ENCODE measurements at regions not wholly inside any gene's neighbourhood (a gene's known extent, or its start where the extent isn't known, plus 50 kb on each side); places are given as distances from the start of the nearest gene placed in this dataset.

DNA sequence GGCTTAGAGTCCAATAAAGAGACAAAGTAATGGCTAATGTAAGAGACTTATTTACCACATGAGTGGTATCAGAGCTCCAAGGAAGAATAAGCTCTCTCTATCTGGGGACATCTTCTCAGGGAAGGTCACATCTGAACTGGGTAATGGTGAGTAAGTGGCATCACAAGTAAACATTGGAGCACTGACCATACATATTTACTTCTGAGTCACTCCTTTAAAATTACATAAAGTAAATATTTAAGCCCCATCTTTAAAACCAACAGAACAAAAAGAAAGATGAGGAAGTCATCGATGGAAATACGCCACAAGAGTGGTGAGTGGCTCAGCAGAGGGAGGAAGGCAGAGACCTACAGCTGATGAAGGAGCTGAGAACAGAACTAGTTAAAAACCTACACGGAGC, 159.9 kb downstream of the DUSP6 start:
- TF ChIP-seq CEBPB (IDR thresholded peaks at IDR 0.05) = no peak

GRCh38 chr12:89189448-89189847, 162.9 kb downstream of the DUSP6 start:
- no peak for TF ChIP-seq YY1 (IDR thresholded peaks at IDR 0.05; ENCODE audit: low read depth)
- no peak for TF ChIP-seq CREB1 (IDR thresholded peaks at IDR 0.05; ENCODE audit: low read depth)
- TF ChIP-seq CEBPB (IDR thresholded peaks at IDR 0.05) = no peak
- no peak for TF ChIP-seq RAD21 (IDR thresholded peaks at IDR 0.05; ENCODE audit: low read depth)
- no peak for TF ChIP-seq FOXM1 (IDR thresholded peaks at IDR 0.05; ENCODE audit: borderline replicate concordance, low read depth)

GRCh38 chr12:89187507-89187906, 164.8 kb downstream of the DUSP6 start:
- TF ChIP-seq EGR1 (IDR thresholded peaks at IDR 0.05) = no peak
- TF ChIP-seq, protein P1, sequence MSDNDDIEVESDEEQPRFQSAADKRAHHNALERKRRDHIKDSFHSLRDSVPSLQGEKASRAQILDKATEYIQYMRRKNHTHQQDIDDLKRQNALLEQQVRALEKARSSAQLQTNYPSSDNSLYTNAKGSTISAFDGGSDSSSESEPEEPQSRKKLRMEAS (IDR thresholded peaks at IDR 0.05) = no peak
- TF ChIP-seq RAD21 (IDR thresholded peaks at IDR 0.05; ENCODE audit: low read depth) = no peak
- no peak for TF ChIP-seq EP300 (IDR thresholded peaks at IDR 0.05; ENCODE audit: borderline replicate concordance)

DNA sequence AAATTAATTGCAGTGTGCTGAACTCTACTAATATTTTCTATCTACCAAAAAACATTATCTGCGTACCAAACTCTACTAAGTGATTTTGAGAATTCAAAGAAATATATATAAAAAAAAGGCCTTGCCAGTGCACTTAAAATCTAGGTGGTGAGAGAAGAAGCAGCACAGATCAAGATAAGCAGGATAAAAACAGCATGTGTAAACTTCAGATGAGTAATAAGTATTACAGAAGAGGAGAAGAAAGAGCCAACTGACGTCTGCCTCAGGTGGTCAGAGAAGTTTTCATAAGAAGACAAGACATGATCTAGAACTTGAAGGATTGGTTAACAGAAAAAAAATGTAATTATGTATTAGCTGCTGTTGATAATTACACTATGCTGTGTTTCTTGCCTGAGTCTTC, 166.4 kb downstream of the DUSP6 start:
- TF ChIP-seq CREB1 (IDR thresholded peaks at IDR 0.05; ENCODE audit: low read depth) (no peak), CEBPB (IDR thresholded peaks at IDR 0.05) (no peak), ZBTB7A (IDR thresholded peaks at IDR 0.05; ENCODE audit: low read depth) (no peak), RAD21 (IDR thresholded peaks at IDR 0.05; ENCODE audit: low read depth) (no peak), USF1 (IDR thresholded peaks at IDR 0.05) (no peak), NFIC (IDR thresholded peaks at IDR 0.05) (no peak), TCF12 (IDR thresholded peaks at IDR 0.05; ENCODE audit: low read depth) (no peak), YY1 (IDR thresholded peaks at IDR 0.05; ENCODE audit: low read depth) (no peak), TEAD4 (IDR thresholded peaks at IDR 0.05) (no peak), EGR1 (IDR thresholded peaks at IDR 0.05) (no peak), EP300 (IDR thresholded peaks at IDR 0.05; ENCODE audit: borderline replicate concordance) (no peak), TAF1 (IDR thresholded peaks at IDR 0.05; ENCODE audit: low read depth) (no peak), FOXM1 (IDR thresholded peaks at IDR 0.05; ENCODE audit: borderline replicate concordance, low read depth) (no peak)
- TF ChIP-seq, protein P1 (IDR thresholded peaks at IDR 0.05) = no peak
- TF ChIP-seq, protein P2, sequence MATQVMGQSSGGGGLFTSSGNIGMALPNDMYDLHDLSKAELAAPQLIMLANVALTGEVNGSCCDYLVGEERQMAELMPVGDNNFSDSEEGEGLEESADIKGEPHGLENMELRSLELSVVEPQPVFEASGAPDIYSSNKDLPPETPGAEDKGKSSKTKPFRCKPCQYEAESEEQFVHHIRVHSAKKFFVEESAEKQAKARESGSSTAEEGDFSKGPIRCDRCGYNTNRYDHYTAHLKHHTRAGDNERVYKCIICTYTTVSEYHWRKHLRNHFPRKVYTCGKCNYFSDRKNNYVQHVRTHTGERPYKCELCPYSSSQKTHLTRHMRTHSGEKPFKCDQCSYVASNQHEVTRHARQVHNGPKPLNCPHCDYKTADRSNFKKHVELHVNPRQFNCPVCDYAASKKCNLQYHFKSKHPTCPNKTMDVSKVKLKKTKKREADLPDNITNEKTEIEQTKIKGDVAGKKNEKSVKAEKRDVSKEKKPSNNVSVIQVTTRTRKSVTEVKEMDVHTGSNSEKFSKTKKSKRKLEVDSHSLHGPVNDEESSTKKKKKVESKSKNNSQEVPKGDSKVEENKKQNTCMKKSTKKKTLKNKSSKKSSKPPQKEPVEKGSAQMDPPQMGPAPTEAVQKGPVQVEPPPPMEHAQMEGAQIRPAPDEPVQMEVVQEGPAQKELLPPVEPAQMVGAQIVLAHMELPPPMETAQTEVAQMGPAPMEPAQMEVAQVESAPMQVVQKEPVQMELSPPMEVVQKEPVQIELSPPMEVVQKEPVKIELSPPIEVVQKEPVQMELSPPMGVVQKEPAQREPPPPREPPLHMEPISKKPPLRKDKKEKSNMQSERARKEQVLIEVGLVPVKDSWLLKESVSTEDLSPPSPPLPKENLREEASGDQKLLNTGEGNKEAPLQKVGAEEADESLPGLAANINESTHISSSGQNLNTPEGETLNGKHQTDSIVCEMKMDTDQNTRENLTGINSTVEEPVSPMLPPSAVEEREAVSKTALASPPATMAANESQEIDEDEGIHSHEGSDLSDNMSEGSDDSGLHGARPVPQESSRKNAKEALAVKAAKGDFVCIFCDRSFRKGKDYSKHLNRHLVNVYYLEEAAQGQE (IDR thresholded peaks at IDR 0.05; ENCODE audit: low read depth) = no peak

- TF ChIP-seq RAD21 (IDR thresholded peaks at IDR 0.05; ENCODE audit: low read depth) (no peak), NFIC (IDR thresholded peaks at IDR 0.05) (no peak), YY1 (IDR thresholded peaks at IDR 0.05; ENCODE audit: low read depth) (no peak), TEAD4 (IDR thresholded peaks at IDR 0.05) (no peak), TAF1 (IDR thresholded peaks at IDR 0.05; ENCODE audit: low read depth) (no peak), EGR1 (IDR thresholded peaks at IDR 0.05) (no peak), CREB1 (IDR thresholded peaks at IDR 0.05; ENCODE audit: low read depth) (no peak), CEBPB (IDR thresholded peaks at IDR 0.05) (no peak), USF1 (IDR thresholded peaks at IDR 0.05) (no peak), TCF12 (IDR thresholded peaks at IDR 0.05; ENCODE audit: low read depth) (no peak), FOXM1 (IDR thresholded peaks at IDR 0.05; ENCODE audit: borderline replicate concordance, low read depth) (no peak), ZBTB7A (IDR thresholded peaks at IDR 0.05; ENCODE audit: low read depth) (no peak), EP300 (IDR thresholded peaks at IDR 0.05; ENCODE audit: borderline replicate concordance) (no peak)
- TF ChIP-seq, protein P2 (IDR thresholded peaks at IDR 0.05; ENCODE audit: low read depth) = no peak
- TF ChIP-seq, protein P1 (IDR thresholded peaks at IDR 0.05) = no peak
These were observed 167.1 kb downstream of the DUSP6 start for GRCh38 chr12:89185181-89185580.

DNA sequence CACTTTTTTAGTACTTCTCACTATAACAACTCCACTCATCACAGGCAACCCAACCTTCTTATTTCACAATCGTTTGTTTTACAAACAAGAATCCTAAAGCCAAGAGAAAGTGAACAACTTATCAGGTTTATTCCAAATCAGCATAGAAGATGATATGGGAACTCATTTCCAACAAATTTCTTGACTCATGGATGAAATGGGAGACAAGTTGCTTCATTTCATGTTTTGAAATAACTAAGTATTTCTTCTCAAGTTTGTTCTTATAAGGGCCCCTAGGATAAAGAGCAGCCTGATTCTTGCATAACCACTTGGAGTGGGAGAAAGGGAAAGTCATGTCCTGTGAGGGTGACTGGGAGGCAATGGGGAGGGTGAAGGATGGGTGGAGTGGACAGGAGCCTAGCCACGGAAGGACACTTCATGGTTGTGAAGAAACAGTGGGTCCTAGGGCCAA, 168.3 kb downstream of the DUSP6 start:
- TF ChIP-seq ZBTB7A (IDR thresholded peaks at IDR 0.05; ENCODE audit: low read depth) (no peak), CREB1 (IDR thresholded peaks at IDR 0.05; ENCODE audit: low read depth) (no peak), EP300 (IDR thresholded peaks at IDR 0.05; ENCODE audit: borderline replicate concordance) (no peak)
